ENCODE measurements at regions not wholly inside any gene's neighbourhood (a gene's known extent, or its start where the extent isn't known, plus 50 kb on each side); places are given as distances from the start of the nearest gene placed in this dataset.

- H3K36me3 ChIP-seq: no peaks in the 10 kb centered on the region
- no peaks in the 10 kb centered on the region for H3K27me3 ChIP-seq
- TF ChIP-seq POLR2A (IDR thresholded peaks at IDR 0.05): no peak
- H3K9me3 ChIP-seq: no peaks in the 10 kb centered on the region
- H3K4me1 ChIP-seq: no peaks in the 10 kb centered on the region
- no peak overlapping the region for H3K27ac ChIP-seq
- intact Hi-C loops (cut with DNase I; ENCODE audit: low total_unique reads): no loop called here
- no peak for DNase-seq
- H3K4me3 ChIP-seq: no peak overlapping the region
These were observed 256.6 kb downstream of the DLL1 start for GRCh38 chr6:170034294-170034693.

GRCh38 chr6:170033666-170034065, 257.2 kb downstream of the DLL1 start:
- Histone ChIP-seq H3K4me3 (no peak overlapping the region), H3K4me1 (no peaks in the 10 kb centered on the region), H3K36me3 (no peaks in the 10 kb centered on the region), H3K9me3 (no peaks in the 10 kb centered on the region), H3K27me3 (no peaks in the 10 kb centered on the region), H3K27ac (no peak overlapping the region)
- intact Hi-C loops (cut with DNase I; ENCODE audit: low total_unique reads): no loop called here
- peak in 1 of 2 donors; percentile 5 for DNase-seq
- no peak for TF ChIP-seq CTCF (IDR thresholded peaks at IDR 0.05)
- TF ChIP-seq POLR2A (IDR thresholded peaks at IDR 0.05): no peak

GRCh38 chr6:170032706-170033309, 258.1 kb downstream of the DLL1 start:
- H3K4me1 ChIP-seq: no peaks in the 10 kb centered on the region
- no peak for TF ChIP-seq CTCF (IDR thresholded peaks at IDR 0.05)
- no peak for TF ChIP-seq POLR2A (IDR thresholded peaks at IDR 0.05)
- H3K4me3 ChIP-seq: no peak overlapping the region
- no peaks in the 10 kb centered on the region for H3K36me3 ChIP-seq
- no peaks in the 10 kb centered on the region for H3K27me3 ChIP-seq
- no peak overlapping the region for H3K27ac ChIP-seq
- intact Hi-C loops (cut with DNase I; ENCODE audit: low total_unique reads): no loop called here
- no peaks in the 10 kb centered on the region for H3K9me3 ChIP-seq
- DNase-seq: peak in 1 of 2 donors; percentile 5

GRCh38 chr6:170032197-170032596, 258.7 kb downstream of the DLL1 start:
- TF ChIP-seq CTCF (IDR thresholded peaks at IDR 0.05) (no peak), POLR2A (IDR thresholded peaks at IDR 0.05) (no peak)
- peak in 1 of 2 donors; percentile 5 for DNase-seq
- H3K27ac ChIP-seq: no peak overlapping the region

GRCh38 chr6:170031684-170032121, 259.2 kb downstream of the DLL1 start:
- no peaks in the 10 kb centered on the region for H3K4me1 ChIP-seq
- DNase-seq: peak in 1 of 2 donors; percentile 8
- no peak overlapping the region for H3K4me3 ChIP-seq
- no peaks in the 10 kb centered on the region for H3K27me3 ChIP-seq
- H3K36me3 ChIP-seq: no peaks in the 10 kb centered on the region
- no peak overlapping the region for H3K27ac ChIP-seq
- no peak for TF ChIP-seq CTCF (IDR thresholded peaks at IDR 0.05)
- TF ChIP-seq POLR2A (IDR thresholded peaks at IDR 0.05): no peak
- intact Hi-C loops (cut with DNase I; ENCODE audit: low total_unique reads): no loop called here
- no peaks in the 10 kb centered on the region for H3K9me3 ChIP-seq

More at GRCh38 chr6:170032197-170032596, 258.7 kb downstream of the DLL1 start:
- Histone ChIP-seq H3K4me1 (no peaks in the 10 kb centered on the region), H3K4me3 (no peak overlapping the region), H3K9me3 (no peaks in the 10 kb centered on the region), H3K36me3 (no peaks in the 10 kb centered on the region), H3K27me3 (no peaks in the 10 kb centered on the region)
- intact Hi-C loops (cut with DNase I; ENCODE audit: low total_unique reads): no loop called here
